Endometrium (tissue), 2 donors: ENCODE measurements at regions not wholly inside any gene's neighbourhood (a gene's known extent, or its start where the extent isn't known, plus 50 kb on each side); places are given as distances from the start of the nearest gene placed in this dataset.
"Not testable (repeated sequence)": the region's sequence is repeated elsewhere in the genome, so short reads cannot be mapped to it uniquely, and the experiment has no call there.

Experiments used
- FAIRE-seq: peaks from 2 replicates; lab custom pipeline; 2012; peaks lifted over from hg19 to GRCh38; lab: Jason Lieb, UNC
- donor health status: control.
- donor health status: control.

DNA sequence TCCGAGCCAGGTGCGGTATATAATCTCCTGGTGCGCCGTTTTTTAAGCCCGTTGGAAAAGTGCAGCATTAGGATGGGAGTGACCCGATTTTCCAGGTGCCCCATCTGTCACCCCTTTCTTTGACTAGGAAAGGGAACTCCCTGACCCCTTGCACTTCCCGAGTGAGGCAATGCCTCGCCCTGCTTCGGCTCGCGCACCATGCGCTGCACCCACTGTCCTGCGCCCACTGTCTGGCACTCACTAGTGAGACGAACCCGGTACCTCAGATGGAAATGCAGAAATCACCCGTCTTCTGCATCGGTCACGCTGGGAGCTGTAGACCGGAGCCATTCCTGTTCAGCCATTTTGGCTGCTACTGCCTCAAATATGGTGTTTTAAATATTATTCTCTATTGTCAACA is 198.0 kb downstream of the MEIS1 start:
- FAIRE-seq: not testable (repeated sequence)

DNA sequence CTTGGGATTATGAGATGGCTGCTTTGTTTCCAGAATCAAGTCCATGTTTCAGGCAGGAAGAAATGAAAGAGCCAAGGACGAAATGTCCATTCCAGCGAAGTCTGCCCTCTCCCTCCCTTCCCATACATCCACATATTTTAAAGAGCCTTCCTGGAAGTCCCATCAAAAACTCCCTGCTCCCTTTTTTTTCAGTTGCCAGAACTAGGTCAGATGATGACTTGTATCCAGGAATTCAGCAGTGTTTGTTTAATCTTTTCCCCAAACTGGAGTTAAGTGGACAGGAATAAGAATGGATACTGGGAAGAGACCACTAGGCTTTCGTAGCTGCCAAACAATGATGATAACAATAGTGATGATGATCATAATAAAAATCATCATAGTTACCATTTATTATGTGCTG is 198.7 kb downstream of the MEIS1 start:
- no peak for FAIRE-seq

- FAIRE-seq: no peak
Observed at GRCh38 chr2:66634784-66635183, 199.9 kb downstream of the MEIS1 start.

GRCh38 chr2:66641685-66642084 is 206.8 kb downstream of the MEIS1 start:
- no peak for FAIRE-seq

GRCh38 chr2:66648081-66648480 is 213.2 kb downstream of the MEIS1 start:
- not testable (repeated sequence) for FAIRE-seq

DNA sequence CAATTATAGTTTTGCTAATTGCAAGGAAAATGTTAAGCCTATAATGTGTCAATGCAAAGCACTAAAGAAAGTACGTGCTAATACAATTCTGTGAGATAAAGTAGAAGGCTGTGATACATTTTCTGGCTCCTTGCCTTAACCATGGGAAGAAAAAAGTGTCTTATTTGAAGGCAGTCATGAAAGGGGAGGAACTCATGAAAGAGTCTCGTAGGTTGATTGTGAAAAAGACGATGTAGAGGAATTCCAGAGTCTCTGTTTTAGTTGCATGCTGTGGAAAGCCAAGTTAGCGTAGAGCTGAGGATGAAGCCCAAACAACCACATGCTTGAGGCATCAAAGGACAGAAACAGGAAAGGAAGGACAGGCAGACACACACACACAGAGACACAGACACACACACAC is 214.1 kb downstream of the MEIS1 start:
- no peak for FAIRE-seq

DNA sequence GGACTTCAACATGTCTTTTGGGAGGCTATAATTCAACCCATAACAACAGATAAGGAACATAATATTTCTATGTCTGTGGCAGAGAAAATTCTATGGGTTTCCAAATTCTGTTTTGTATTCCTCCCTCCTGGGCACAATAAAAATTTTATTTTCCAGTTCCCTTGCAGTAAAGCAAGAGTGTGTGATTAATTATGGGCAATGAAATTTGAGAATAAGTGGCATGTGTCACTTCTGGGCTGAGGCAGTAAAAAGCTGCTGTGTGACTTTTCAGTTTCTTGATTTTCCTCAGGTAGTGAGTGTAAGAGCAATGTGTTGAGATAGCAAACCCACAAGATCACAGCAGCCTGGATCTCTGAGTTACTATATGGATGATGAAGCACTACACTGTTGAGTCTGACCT is 216.4 kb downstream of the MEIS1 start:
- no peak for FAIRE-seq

- FAIRE-seq: no peak
Observed at GRCh38 chr2:66660804-66661203, 225.9 kb downstream of the MEIS1 start.

- no peak for FAIRE-seq
Observed at GRCh38 chr2:66661253-66662173, 226.6 kb downstream of the MEIS1 start.

- FAIRE-seq: no peak
Observed at GRCh38 chr2:66665124-66665984, 230.4 kb downstream of the MEIS1 start.

DNA sequence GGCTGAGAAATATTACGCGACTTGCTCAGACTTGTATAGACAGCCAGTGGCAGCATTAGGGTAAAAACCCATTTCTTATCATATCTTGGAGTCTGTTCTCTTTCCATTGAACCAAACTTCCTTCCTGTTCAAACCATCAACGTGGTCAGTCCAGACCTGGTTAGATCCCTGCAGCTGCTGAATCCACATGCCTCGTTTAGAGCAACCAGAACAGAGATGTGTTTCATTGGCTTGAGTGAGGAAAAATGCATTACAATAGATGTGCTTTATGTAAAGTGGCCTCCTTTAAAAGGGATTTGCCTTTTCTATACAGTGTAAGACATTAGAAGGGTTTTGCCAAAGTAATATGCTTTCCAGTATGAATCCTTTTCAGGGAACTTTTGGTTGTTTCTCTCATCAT is 232.4 kb downstream of the MEIS1 start:
- no peak for FAIRE-seq

- no peak for FAIRE-seq
Observed at GRCh38 chr2:66673286-66673685, 238.4 kb downstream of the MEIS1 start.

DNA sequence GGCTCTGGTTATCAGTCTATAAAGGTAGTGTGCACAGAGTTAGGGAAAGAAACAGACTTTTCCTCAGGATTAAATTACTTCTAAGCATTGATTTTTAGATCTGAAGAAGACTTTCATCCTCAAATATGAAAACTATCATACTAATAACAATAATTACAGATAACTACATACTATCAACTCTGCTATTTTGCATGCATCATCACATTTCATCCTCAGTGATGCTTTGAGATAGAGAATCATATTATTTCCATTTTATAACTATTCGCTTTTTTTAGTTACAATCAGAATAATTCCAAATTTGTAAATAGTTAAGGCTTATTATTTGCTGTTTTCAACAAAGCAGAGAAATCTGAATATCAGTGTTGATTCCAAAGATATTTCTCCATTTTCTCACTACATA is 239.2 kb downstream of the MEIS1 start:
- no peak for FAIRE-seq

GRCh38 chr2:66675591-66675990 is 240.7 kb downstream of the MEIS1 start:
- FAIRE-seq: no peak

DNA sequence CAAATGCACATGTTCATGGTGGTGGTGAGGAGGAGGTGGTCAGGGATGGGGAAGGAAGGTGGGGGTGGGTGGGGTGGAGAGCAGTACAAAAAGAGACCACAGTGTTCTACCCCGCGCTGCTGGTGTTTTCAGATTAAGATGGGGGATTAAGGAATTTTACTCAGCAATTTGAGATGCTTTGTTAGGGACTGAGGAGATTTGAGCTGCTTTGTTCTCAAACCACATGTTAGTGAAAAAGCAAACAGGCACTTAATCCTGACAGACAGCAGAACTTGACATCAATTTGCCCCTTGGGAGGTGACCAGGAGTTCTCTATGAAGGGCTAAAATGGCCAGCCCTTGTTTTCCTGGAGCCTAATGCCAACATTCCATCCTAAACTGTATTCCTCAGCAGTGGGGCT is 244.5 kb downstream of the MEIS1 start:
- no peak for FAIRE-seq

DNA sequence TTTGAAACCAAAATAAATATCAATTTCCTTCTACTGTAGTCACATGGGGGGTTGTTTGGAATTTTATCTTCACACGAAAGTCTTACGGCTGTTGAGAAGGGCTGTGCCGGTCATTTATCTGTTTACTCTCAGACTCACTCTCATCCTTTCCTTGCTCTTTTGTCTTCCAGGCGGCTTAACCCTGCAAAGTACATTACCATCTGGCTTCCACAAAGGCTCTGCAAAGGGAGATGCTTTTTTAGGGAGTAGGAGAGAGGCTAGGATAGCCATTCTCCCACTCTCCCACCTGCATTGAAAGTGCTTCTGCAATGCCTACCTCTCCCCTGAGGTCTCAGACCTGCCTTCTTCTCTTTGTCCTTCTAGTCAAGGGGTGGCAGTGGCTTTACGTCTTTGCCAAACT is 247.6 kb downstream of the MEIS1 start:
- no peak for FAIRE-seq

- FAIRE-seq: no peak
Observed at GRCh38 chr2:66683064-66683463, 248.1 kb downstream of the MEIS1 start.

GRCh38 chr2:66683599-66683998 is 248.7 kb downstream of the MEIS1 start:
- no peak for FAIRE-seq

DNA sequence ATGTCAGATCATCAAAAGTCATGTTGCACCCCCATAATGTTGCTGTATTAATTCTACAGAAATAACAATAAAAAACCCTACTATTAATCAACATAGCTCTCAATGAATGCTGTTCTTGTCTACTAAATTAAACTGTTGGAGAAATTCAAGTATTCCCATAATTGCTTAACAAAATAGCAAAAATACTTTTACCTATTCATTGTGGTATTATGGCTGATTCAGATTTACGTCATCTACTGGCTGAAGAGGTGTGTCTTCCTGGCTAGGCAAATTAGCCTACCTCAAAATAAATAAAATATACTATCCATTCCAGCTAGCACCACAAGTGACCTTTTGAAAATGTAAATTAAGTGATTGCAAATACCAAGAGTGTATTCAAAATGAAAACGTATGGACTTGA is 249.4 kb downstream of the MEIS1 start:
- no peak for FAIRE-seq

DNA sequence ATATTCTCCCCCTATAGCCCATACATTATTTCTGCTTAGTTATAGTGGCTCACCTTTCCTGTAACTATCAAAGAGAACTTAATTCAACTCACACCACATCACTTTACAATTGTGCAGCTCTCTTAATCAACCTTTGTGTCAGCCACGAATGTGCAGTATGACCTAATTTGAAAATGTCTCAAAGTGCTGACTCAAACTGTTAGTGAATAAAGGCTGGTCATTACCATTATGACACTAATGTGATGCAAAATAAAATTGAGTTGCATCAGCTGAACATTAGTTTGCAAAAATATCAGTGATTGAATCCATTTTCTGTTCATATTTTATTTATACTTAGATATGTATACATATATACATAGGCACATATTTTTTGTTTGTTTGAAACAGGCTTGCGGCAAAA is 251.8 kb downstream of the MEIS1 start:
- no peak for FAIRE-seq

- no peak for FAIRE-seq
Observed at GRCh38 chr2:66688951-66689350, 254.0 kb downstream of the MEIS1 start.

DNA sequence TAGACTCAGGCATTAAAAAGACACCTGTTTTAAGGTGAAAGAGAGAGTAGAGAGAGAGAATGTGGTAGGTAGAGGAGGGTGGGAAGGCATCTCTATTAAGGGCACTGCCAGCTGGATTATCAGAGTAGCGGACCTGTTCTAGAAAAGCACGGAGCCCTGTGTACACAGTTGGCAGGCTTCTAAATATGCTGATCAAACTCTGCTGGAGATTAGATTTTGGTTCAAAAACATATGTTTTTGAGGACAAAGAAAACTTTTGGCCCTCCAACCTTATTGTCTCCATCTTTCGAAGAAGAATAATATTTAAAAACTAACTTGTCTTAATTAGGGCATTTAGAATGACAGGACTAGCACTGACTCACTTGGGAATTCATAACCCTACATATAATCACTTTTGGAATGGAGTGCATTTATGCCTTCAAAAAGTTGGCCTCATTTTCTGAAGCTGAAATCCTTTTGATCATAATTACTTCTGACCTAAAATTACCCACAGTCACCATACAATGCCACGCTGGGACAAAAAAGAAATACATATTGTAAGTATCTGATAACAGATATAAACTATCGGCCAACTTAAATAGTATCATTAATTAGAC is 254.6 kb downstream of the MEIS1 start:
- FAIRE-seq: no peak
